ENCODE measurements at regions not wholly inside any gene's neighbourhood (a gene's known extent, or its start where the extent isn't known, plus 50 kb on each side); places are given as distances from the start of the nearest gene placed in this dataset.
"Not testable (repeated sequence)": the region's sequence is repeated elsewhere in the genome, so short reads cannot be mapped to it uniquely, and the experiment has no call there.

GRCh38 chr14:59018460-59018859, 170.0 kb upstream of the DAAM1 start:
- Histone ChIP-seq H3K9me3 (no peaks in the 10 kb centered on the region), H3K4me3 (no peak overlapping the region), H3K4me1 (replicated peaks) (no peaks in the 10 kb centered on the region), H3K27me3 (replicated peaks; ENCODE audit: insufficient read depth) (no peaks in the 10 kb centered on the region), H3K36me3 (no peaks in the 10 kb centered on the region), H3K27ac (no peak overlapping the region)
- WGBS, result 55% methylated on average over 2 of the region's 2 CpGs
- no peak for TF ChIP-seq POLR2A (IDR thresholded peaks at IDR 0.05)
- TF ChIP-seq, protein P1, sequence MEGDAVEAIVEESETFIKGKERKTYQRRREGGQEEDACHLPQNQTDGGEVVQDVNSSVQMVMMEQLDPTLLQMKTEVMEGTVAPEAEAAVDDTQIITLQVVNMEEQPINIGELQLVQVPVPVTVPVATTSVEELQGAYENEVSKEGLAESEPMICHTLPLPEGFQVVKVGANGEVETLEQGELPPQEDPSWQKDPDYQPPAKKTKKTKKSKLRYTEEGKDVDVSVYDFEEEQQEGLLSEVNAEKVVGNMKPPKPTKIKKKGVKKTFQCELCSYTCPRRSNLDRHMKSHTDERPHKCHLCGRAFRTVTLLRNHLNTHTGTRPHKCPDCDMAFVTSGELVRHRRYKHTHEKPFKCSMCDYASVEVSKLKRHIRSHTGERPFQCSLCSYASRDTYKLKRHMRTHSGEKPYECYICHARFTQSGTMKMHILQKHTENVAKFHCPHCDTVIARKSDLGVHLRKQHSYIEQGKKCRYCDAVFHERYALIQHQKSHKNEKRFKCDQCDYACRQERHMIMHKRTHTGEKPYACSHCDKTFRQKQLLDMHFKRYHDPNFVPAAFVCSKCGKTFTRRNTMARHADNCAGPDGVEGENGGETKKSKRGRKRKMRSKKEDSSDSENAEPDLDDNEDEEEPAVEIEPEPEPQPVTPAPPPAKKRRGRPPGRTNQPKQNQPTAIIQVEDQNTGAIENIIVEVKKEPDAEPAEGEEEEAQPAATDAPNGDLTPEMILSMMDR (IDR thresholded peaks at IDR 0.05), result no peak
- TF ChIP-seq POLR2AphosphoS5 (IDR thresholded peaks at IDR 0.05), result no peak
- intact Hi-C loops (cut with DNase I), result no loop called here
- no peak for DNase-seq (ENCODE audit: low spot score)

DNA sequence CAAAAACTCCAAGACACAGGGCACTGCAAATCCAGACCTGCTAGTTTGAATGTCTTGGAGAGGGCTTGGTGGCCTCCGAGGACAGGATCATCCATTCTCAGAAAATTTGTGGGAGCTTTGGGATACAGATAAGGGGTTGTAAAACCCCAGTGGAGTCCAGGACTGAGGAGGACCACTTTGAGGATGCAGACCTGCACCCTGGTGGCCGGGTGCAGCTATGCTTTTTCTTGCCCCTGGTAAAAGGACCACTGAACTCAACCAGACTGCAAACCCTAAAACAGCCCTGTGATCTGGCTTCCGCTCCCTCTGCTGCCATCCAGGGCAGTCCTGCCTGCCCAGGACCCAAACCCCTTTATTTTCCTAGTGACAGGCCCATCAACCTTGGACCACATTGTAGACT, 169.5 kb upstream of the DAAM1 start:
- TF ChIP-seq POLR2A (IDR thresholded peaks at IDR 0.05), result no peak
- TF ChIP-seq, protein P1 (IDR thresholded peaks at IDR 0.05), result no peak
- TF ChIP-seq POLR2AphosphoS5 (IDR thresholded peaks at IDR 0.05), result no peak
- H3K9me3 ChIP-seq, result no peaks in the 10 kb centered on the region
- WGBS, result 88% methylated on average over 3 of the region's 3 CpGs
- H3K4me1 ChIP-seq (replicated peaks), result no peaks in the 10 kb centered on the region
- intact Hi-C loops (cut with DNase I), result no loop called here
- no peak for DNase-seq (ENCODE audit: low spot score)
- H3K27me3 ChIP-seq (replicated peaks; ENCODE audit: insufficient read depth), result no peaks in the 10 kb centered on the region
- H3K36me3 ChIP-seq, result no peaks in the 10 kb centered on the region
- H3K4me3 ChIP-seq, result no peak overlapping the region
- no peak overlapping the region for H3K27ac ChIP-seq

- intact Hi-C loops (cut with DNase I), result loop anchor here (10.0 kb wide), 1 partner anchor 386 kb away; the partner anchor contains the start of gene DACT1
- Histone ChIP-seq H3K36me3 (no peaks in the 10 kb centered on the region), H3K27ac (no peak overlapping the region), H3K4me3 (no peak overlapping the region), H3K4me1 (replicated peaks) (no peaks in the 10 kb centered on the region), H3K27me3 (replicated peaks; ENCODE audit: insufficient read depth) (no peaks in the 10 kb centered on the region), H3K9me3 (no peaks in the 10 kb centered on the region)
- TF ChIP-seq POLR2A (IDR thresholded peaks at IDR 0.05), result no peak
- TF ChIP-seq, protein P1 (IDR thresholded peaks at IDR 0.05), result peak in 1 of 4 experiments; percentile 13
- DNase-seq (ENCODE audit: low spot score), result no peak
- WGBS, result 83% methylated on average over 1 of the region's 1 CpG
Observed at GRCh38 chr14:59020382-59020781, 168.1 kb upstream of the DAAM1 start.

DNA sequence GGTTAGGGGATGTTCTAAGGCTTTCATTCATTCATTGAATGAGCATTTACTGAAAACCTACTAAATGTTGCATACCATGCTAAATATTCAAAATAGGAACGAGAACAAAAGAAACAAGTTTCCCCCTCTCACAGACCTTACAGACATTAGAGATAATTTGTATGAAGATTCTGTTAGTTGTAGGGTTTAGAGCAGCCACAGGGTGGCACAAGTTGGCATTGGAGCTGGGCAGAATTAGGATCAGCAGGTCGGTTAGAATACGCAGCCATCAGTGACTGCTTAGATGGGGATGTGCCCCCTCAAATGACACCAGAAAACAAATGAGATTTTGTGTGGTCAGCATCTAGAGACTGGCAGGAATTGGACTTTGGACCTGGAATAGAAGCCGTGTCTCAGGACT, 166.3 kb upstream of the DAAM1 start:
- TF ChIP-seq POLR2A (IDR thresholded peaks at IDR 0.05) (no peak), POLR2AphosphoS5 (IDR thresholded peaks at IDR 0.05) (no peak)
- TF ChIP-seq, protein P1 (IDR thresholded peaks at IDR 0.05), result no peak
- Histone ChIP-seq H3K27me3 (replicated peaks; ENCODE audit: insufficient read depth) (no peaks in the 10 kb centered on the region), H3K27ac (no peak overlapping the region), H3K36me3 (no peaks in the 10 kb centered on the region), H3K4me1 (replicated peaks) (no peaks in the 10 kb centered on the region), H3K4me3 (no peak overlapping the region), H3K9me3 (no peaks in the 10 kb centered on the region)
- no peak for DNase-seq (ENCODE audit: low spot score)
- 81% methylated on average over 4 of the region's 4 CpGs for WGBS
- intact Hi-C loops (cut with DNase I), result loop anchor here (10.0 kb wide), 1 partner anchor 387 kb away; the partner anchor contains the start of gene DACT1

DNA sequence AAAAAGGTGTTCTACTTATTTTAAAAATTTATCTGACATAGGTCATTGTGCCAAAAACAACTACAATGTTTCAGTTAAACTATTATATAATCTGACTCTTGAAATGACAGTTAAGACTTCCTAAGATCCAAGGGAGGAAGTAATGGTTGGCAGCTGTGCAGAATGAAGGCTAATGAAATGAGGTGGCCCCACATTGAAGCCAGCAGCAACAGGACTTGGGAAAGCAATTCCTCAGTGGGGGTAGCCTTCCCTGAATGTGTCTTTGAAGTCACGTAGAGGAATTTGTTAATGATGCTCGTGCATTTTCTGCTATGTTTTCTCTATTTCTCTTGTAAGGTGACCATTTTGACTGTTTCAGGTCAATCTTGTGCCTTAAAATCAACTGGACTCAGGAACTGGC, 162.4 kb upstream of the DAAM1 start:
- Histone ChIP-seq H3K4me1 (replicated peaks) (no peaks in the 10 kb centered on the region), H3K9me3 (no peaks in the 10 kb centered on the region), H3K27me3 (replicated peaks; ENCODE audit: insufficient read depth) (no peaks in the 10 kb centered on the region), H3K27ac (no peak overlapping the region), H3K4me3 (no peak overlapping the region), H3K36me3 (no peaks in the 10 kb centered on the region)
- WGBS, result 90% methylated on average over 2 of the region's 2 CpGs
- intact Hi-C loops (cut with DNase I), result loop anchor here (10.0 kb wide), 1 partner anchor 391 kb away; the partner anchor contains the start of gene DACT1
- TF ChIP-seq POLR2A (IDR thresholded peaks at IDR 0.05) (no peak), POLR2AphosphoS5 (IDR thresholded peaks at IDR 0.05) (no peak)
- TF ChIP-seq, protein P1 (IDR thresholded peaks at IDR 0.05), result no peak
- no peak for DNase-seq (ENCODE audit: low spot score)

DNA sequence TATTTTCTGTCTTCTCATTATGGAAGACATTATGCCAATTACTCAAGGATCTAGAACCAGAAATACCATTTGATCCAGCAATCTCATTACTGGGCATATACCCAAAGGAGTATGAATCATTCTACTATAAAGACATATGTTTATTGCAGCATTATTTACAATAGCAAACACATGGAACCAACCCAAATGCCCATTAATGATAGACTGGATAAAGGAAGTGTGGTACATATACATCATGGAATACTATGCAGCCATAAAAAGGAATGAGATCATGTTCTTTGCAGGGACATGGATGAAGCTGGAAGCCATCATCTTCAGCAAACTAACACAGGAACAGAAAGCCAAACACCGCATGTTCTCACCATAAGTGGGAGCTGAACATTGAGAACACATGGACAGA, 161.8 kb upstream of the DAAM1 start:
- WGBS, result 100% methylated on average over 1 of the region's 1 CpG
- not testable (repeated sequence) for H3K4me3 ChIP-seq; H3K36me3 ChIP-seq; H3K27ac ChIP-seq; H3K9me3 ChIP-seq; DNase-seq (ENCODE audit: low spot score); H3K27me3 ChIP-seq (replicated peaks; ENCODE audit: insufficient read depth); H3K4me1 ChIP-seq (replicated peaks)
- intact Hi-C loops (cut with DNase I), result loop anchor here (10.0 kb wide), 1 partner anchor 392 kb away; the partner anchor contains the start of gene DACT1

All from prostate gland (tissue), 2 donors.